GM19328 (cell line): ENCODE measurements at regions not wholly inside any gene's neighbourhood (a gene's known extent, or its start where the extent isn't known, plus 50 kb on each side); places are given as distances from the start of the nearest gene placed in this dataset.
A peak's percentile ranks its signal among the peaks of the same experiment; 100 is the strongest.

Experiments used
- ATAC-seq: cut with Tn5 transposase; IDR thresholded peaks from one replicate; pipeline ENCODE4 v1.9.1; 2021; ENCODE audit warnings: mild to moderate bottlenecking, moderate library complexity; ENCODE audit not compliant: unreplicated experiment

- ATAC-seq, result no peak
Observed at GRCh38 chrX:107560041-107560440, 68.3 kb upstream of the PRPS1 start.

GRCh38 chrX:107560980-107561379 lies 67.3 kb upstream of the PRPS1 start:
- ATAC-seq, result no peak

GRCh38 chrX:107561468-107562215 lies 66.7 kb upstream of the PRPS1 start:
- no peak for ATAC-seq

- no peak for ATAC-seq
Observed at GRCh38 chrX:107562482-107562881, 65.8 kb upstream of the PRPS1 start.

GRCh38 chrX:107563824-107564223 lies 64.5 kb upstream of the PRPS1 start:
- ATAC-seq, result no peak

GRCh38 chrX:107565015-107565414 lies 63.3 kb upstream of the PRPS1 start:
- ATAC-seq, result no peak

GRCh38 chrX:107565931-107566603 lies 62.2 kb upstream of the PRPS1 start:
- no peak for ATAC-seq

- no peak for ATAC-seq
Observed at GRCh38 chrX:107566604-107567262, 61.6 kb upstream of the PRPS1 start.

- ATAC-seq, result no peak
Observed at GRCh38 chrX:107567370-107567769, 60.9 kb upstream of the PRPS1 start.

GRCh38 chrX:107571296-107571998 lies 56.9 kb upstream of the PRPS1 start:
- ATAC-seq, result no peak

GRCh38 chrX:107573016-107573415 lies 55.3 kb upstream of the PRPS1 start:
- no peak for ATAC-seq

- no peak for ATAC-seq
Observed at GRCh38 chrX:107574054-107574683, 54.1 kb upstream of the PRPS1 start.

- ATAC-seq, result no peak
Observed at GRCh38 chrX:107574711-107575110, 53.6 kb upstream of the PRPS1 start.

GRCh38 chrX:107576392-107576791 lies 51.9 kb upstream of the PRPS1 start:
- ATAC-seq, result no peak

GRCh38 chrX:107576841-107577240 lies 51.5 kb upstream of the PRPS1 start:
- peak; percentile 56 for ATAC-seq

GRCh38 chrX:107577933-107578332 lies 50.4 kb upstream of the PRPS1 start:
- no peak for ATAC-seq
